Naive thymus-derived CD4-positive, alpha-beta T cell (primary cell): ENCODE measurements at regions not wholly inside any gene's neighbourhood (a gene's known extent, or its start where the extent isn't known, plus 50 kb on each side); places are given as distances from the start of the nearest gene placed in this dataset.
"Not testable (repeated sequence)": the region's sequence is repeated elsewhere in the genome, so short reads cannot be mapped to it uniquely, and the experiment has no call there.

Experiments used
- ATAC-seq: fragments of 150-1000 bp; cut with Tn5 transposase; 2 replicates; pipeline ENCODE4 v1.10.0; 2021; ENCODE audit warnings: mild to moderate bottlenecking, moderate library complexity
- CTCF ChIA-PET: fragments of 350-600 bp; sonication (Branson Sonifier 250); formaldehyde crosslinking; loops from one replicate; lab custom pipeline; 2021; ENCODE audit warnings: antibody characterized with exemption; lab: Charles Lee
- POLR2A ChIA-PET: fragments of 350-600 bp; sonication (Branson Sonifier 250); formaldehyde crosslinking; loops from one replicate; lab custom pipeline; 2021; ENCODE audit warnings: antibody characterized with exemption, inconsistent platforms; lab: Charles Lee
- DNase-seq, 9 donors: peaks; one replicate each; pipeline versions ENCODE4 v3.0.0 to v3.0.0-alpha.2; 2020 to 2022; ENCODE audit warnings: mixed read lengths in 1 of 9
- H3K27ac ChIP-seq: one replicate; pipeline ENCODE4 v1.7.0; 2013; ENCODE audit warnings: mild to moderate bottlenecking, low read depth, low read length, moderate library complexity
- H3K27me3 ChIP-seq, 2 donors: one replicate each; pipeline ENCODE4 v1.7.0; 2013; ENCODE audit warnings: low read length in 2 of 2, mild to moderate bottlenecking in 2 of 2, moderate library complexity in 2 of 2; ENCODE audit not compliant: control insufficient read depth in 2 of 2, insufficient read depth in 2 of 2
- H3K36me3 ChIP-seq, 3 experiments: 1 replicate in 2 of 3; 2 replicates in 1 of 3; pipeline ENCODE4 v1.7.0; 2013; ENCODE audit warnings: low read length in 3 of 3, mild to moderate bottlenecking in 3 of 3, moderate library complexity in 1 of 3; ENCODE audit not compliant: insufficient read depth in 3 of 3, control insufficient read depth in 2 of 3
- H3K4me1 ChIP-seq, 2 donors: one replicate each; pipeline ENCODE4 v1.7.0; 2013; ENCODE audit warnings: low read length in 2 of 2, mild to moderate bottlenecking in 2 of 2, moderate library complexity in 1 of 2; ENCODE audit not compliant: control insufficient read depth in 2 of 2, insufficient read depth in 2 of 2
- H3K4me3 ChIP-seq: 2 replicates; pipeline ENCODE4 v1.7.0; 2013; ENCODE audit warnings: mild to moderate bottlenecking, low read length
- H3K9me3 ChIP-seq, 3 experiments: 1 replicate in 2 of 3; 2 replicates in 1 of 3; pipeline ENCODE4 v1.7.0; 2013; ENCODE audit warnings: low read length in 3 of 3; ENCODE audit not compliant: control insufficient read depth in 2 of 3
- H3K27ac Mint-ChIP-seq, 9 donors: one replicate each; pipeline ENCODE4 v1.8.0; 2020 to 2022; ENCODE audit warnings: mixed read lengths in 9 of 9, mild to moderate bottlenecking in 8 of 9, moderate library complexity in 5 of 9, inconsistent platforms in 2 of 9
- H3K27me3 Mint-ChIP-seq, 5 donors: one replicate each; pipeline ENCODE4 v1.8.0; 2021 to 2022; ENCODE audit warnings: mixed read lengths in 5 of 5, mild to moderate bottlenecking in 1 of 5
- H3K36me3 Mint-ChIP-seq, 5 donors: one replicate each; pipeline ENCODE4 v1.8.0; 2020 to 2022; ENCODE audit warnings: mixed read lengths in 5 of 5, mild to moderate bottlenecking in 3 of 5, inconsistent platforms in 1 of 5
- H3K4me1 Mint-ChIP-seq, 7 donors: one replicate each; pipeline ENCODE4 v1.8.0; 2020 to 2022; ENCODE audit warnings: mixed read lengths in 7 of 7, mild to moderate bottlenecking in 3 of 7, inconsistent platforms in 1 of 7
- H3K4me3 Mint-ChIP-seq, 10 donors: one replicate each; pipeline ENCODE4 v1.8.0; 2020 to 2022; ENCODE audit warnings: mild to moderate bottlenecking in 10 of 10, mixed read lengths in 10 of 10, moderate library complexity in 6 of 10, inconsistent platforms in 2 of 10
- H3K9me3 Mint-ChIP-seq, 11 donors: one replicate each; pipeline ENCODE4 v1.8.0; 2020 to 2022; ENCODE audit warnings: mixed read lengths in 11 of 11, mild to moderate bottlenecking in 4 of 11, inconsistent platforms in 1 of 11, moderate library complexity in 1 of 11
- intact Hi-C, 2 donors: fragments of 100-400 bp; cut with micrococcal nuclease; formaldehyde crosslinking; loops; one replicate each; pipeline ENCODE4 v1.15.1; 2023

DNA sequence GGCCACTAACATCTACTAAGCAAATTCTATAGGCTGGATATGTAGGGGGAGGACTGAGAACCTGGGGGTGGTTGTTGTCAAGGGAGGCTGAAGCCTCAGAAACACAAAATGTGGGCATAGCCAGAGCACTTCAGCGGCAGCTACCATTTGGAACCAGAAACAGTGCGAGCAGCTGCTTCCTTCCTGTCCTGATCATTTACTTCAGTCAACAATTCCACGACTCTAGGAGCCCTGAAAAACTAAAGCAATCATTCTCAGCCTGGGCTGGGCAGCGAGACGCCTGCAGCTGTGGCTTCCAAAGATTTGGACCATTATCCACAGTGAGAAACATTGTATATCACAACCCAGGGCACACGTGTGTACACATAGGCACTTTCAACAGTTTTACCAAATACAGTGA is 93.9 kb upstream of the WSCD1 start:
- no peak for DNase-seq
- Mint-ChIP-seq H3K36me3 (peaks cover 0 to 3% (median 0%) of the 10 kb centered on the region in 5 donors), H3K4me1 (no peaks in the 10 kb centered on the region), H3K27me3 (peaks cover 0 to 31% (median 17%) of the 10 kb centered on the region in 5 donors), H3K27ac (no peak overlapping the region), H3K9me3 (peaks cover 0 to 16% (median 9%) of the 10 kb centered on the region in 11 donors), H3K4me3 (no peak overlapping the region)
- intact Hi-C loops = no loop called here
- H3K27me3 ChIP-seq = peaks cover 0 to 2% of the 10 kb centered on the region in 2 donors
- no peak overlapping the region for H3K27ac ChIP-seq
- H3K9me3 ChIP-seq = peaks cover 0 to 8% (median 0%) of the 10 kb centered on the region in 3 experiments
- no peak for ATAC-seq
- CTCF ChIA-PET = no interaction called here
- H3K4me1 ChIP-seq = no peaks in the 10 kb centered on the region
- no peak overlapping the region for H3K4me3 ChIP-seq
- POLR2A ChIA-PET = no interaction called here
- H3K36me3 ChIP-seq = no peaks in the 10 kb centered on the region

- H3K4me1 Mint-ChIP-seq = no peaks in the 10 kb centered on the region
- H3K4me3 Mint-ChIP-seq = no peak overlapping the region
- no peak for ATAC-seq
These were observed 91.7 kb upstream of the WSCD1 start for GRCh38 chr17:5978496-5978895.

DNA sequence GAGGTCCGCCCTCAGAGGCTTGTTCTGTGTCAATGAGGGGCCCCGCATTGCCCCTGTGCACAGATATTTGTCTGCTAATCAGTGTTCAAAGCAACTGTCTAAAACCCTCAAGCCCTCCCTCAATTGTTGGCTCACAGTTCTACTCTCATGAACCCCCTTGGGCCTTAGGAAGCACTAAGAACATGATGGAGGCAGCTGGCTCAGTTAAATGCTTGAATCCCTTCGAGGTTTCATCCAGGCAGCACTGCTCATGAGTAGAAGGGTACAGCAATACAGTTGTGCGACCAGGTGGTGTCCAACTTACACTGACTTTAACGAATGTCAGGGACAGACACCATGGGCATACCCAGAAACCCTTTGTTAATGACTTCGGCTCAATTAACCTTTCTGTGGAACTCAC is 89.2 kb upstream of the WSCD1 start:
- ATAC-seq (no peak), DNase-seq (no peak)
- Histone ChIP-seq H3K36me3 (no peaks in the 10 kb centered on the region), H3K4me1 (no peaks in the 10 kb centered on the region), H3K4me3 (no peak overlapping the region), H3K27me3 (no peaks in the 10 kb centered on the region), H3K27ac (no peak overlapping the region), H3K9me3 (no peaks in the 10 kb centered on the region)
- H3K4me1 Mint-ChIP-seq = no peaks in the 10 kb centered on the region
- intact Hi-C loops = no loop called here
- no peak overlapping the region for H3K27ac Mint-ChIP-seq
- peaks cover 0 to 6% (median 0%) of the 10 kb centered on the region in 11 donors for H3K9me3 Mint-ChIP-seq
- H3K4me3 Mint-ChIP-seq = no peak overlapping the region
- peaks cover 0 to 39% (median 24%) of the 10 kb centered on the region in 5 donors for H3K27me3 Mint-ChIP-seq
- CTCF ChIA-PET = no interaction called here
- POLR2A ChIA-PET = no interaction called here
- H3K36me3 Mint-ChIP-seq = no peaks in the 10 kb centered on the region

More at GRCh38 chr17:5978496-5978895, 91.7 kb upstream of the WSCD1 start:
- no peak overlapping the region for H3K27ac Mint-ChIP-seq
- Histone ChIP-seq H3K9me3 (peaks cover 0 to 3% (median 0%) of the 10 kb centered on the region in 3 experiments), H3K4me3 (no peak overlapping the region), H3K27me3 (peaks cover 0 to 2% of the 10 kb centered on the region in 2 donors), H3K36me3 (no peaks in the 10 kb centered on the region), H3K4me1 (no peaks in the 10 kb centered on the region), H3K27ac (no peak overlapping the region)
- ChIA-PET POLR2A (no interaction called here), CTCF (no interaction called here)
- peaks cover 0 to 8% (median 3%) of the 10 kb centered on the region in 11 donors for H3K9me3 Mint-ChIP-seq
- DNase-seq = no peak
- H3K27me3 Mint-ChIP-seq = peaks cover 0 to 37% (median 24%) of the 10 kb centered on the region in 5 donors
- H3K36me3 Mint-ChIP-seq = no peaks in the 10 kb centered on the region
- intact Hi-C loops = no loop called here

DNA sequence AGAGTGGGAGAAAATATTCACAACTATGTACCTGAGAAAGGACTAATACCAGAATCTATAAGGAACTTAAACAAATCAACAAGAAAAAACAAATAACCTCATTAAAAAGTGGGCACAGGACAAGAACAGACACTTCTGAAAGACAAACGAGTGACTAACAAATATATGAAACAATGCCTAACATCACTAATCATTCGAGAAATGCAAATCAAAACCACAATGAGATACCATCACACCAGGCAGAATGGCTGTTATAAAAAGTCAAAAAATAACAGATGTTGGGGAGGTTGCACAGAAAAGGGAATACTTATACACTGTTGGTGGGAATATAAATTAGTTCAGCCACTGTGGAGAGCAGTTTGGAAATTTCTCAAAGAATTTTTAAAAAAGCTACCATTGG is 83.5 kb upstream of the WSCD1 start:
- H3K9me3 ChIP-seq = no peaks in the 10 kb centered on the region
- intact Hi-C loops = no loop called here
- H3K4me1 ChIP-seq = no peaks in the 10 kb centered on the region
- POLR2A ChIA-PET = no interaction called here
- H3K27me3 ChIP-seq = no peaks in the 10 kb centered on the region
- ATAC-seq = no peak
- H3K27ac Mint-ChIP-seq = no peak overlapping the region
- H3K27ac ChIP-seq = no peak overlapping the region
- CTCF ChIA-PET = no interaction called here
- H3K36me3 ChIP-seq = no peaks in the 10 kb centered on the region
- peaks cover 2 to 27% (median 15%) of the 10 kb centered on the region in 5 donors for H3K27me3 Mint-ChIP-seq
- H3K4me1 Mint-ChIP-seq = peaks cover 0 to 2% (median 0%) of the 10 kb centered on the region in 7 donors
- DNase-seq = no peak
- H3K36me3 Mint-ChIP-seq = no peaks in the 10 kb centered on the region
- no peak overlapping the region for H3K4me3 ChIP-seq
- peaks cover 0 to 4% (median 0%) of the 10 kb centered on the region in 11 donors for H3K9me3 Mint-ChIP-seq
- no peak overlapping the region for H3K4me3 Mint-ChIP-seq

DNA sequence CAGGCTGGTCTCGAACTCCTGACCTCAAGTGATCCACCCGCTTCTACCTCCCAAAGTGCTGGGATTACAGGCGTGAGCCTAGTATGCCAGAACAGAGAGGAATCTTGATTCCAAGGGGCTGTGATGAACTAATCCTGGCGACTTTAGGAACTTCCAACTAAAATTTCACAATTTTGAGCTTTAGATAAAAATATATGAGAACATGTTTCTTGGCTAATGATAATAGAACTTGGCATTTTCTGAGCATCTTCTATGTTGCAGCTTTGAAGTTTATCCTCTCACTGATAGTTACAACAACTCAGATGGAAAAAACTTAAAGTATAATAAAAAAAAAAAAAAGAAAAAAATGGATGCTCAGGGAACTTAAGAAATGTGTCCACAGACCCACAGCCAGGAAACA is 69.8 kb upstream of the WSCD1 start:
- no peak for ATAC-seq
- Mint-ChIP-seq H3K27me3 (peaks cover 5 to 57% (median 34%) of the 10 kb centered on the region in 5 donors), H3K4me3 (no peak overlapping the region), H3K9me3 (peaks cover 0 to 2% (median 0%) of the 10 kb centered on the region in 11 donors), H3K4me1 (no peaks in the 10 kb centered on the region), H3K27ac (no peak overlapping the region), H3K36me3 (no peaks in the 10 kb centered on the region)
- no peak for DNase-seq
- ChIA-PET POLR2A (no interaction called here), CTCF (no interaction called here)
- H3K27ac ChIP-seq = no peak overlapping the region
- no peaks in the 10 kb centered on the region for H3K36me3 ChIP-seq
- H3K4me3 ChIP-seq = no peak overlapping the region
- H3K4me1 ChIP-seq = no peaks in the 10 kb centered on the region
- no peaks in the 10 kb centered on the region for H3K27me3 ChIP-seq
- intact Hi-C loops = no loop called here
- H3K9me3 ChIP-seq = no peaks in the 10 kb centered on the region

DNA sequence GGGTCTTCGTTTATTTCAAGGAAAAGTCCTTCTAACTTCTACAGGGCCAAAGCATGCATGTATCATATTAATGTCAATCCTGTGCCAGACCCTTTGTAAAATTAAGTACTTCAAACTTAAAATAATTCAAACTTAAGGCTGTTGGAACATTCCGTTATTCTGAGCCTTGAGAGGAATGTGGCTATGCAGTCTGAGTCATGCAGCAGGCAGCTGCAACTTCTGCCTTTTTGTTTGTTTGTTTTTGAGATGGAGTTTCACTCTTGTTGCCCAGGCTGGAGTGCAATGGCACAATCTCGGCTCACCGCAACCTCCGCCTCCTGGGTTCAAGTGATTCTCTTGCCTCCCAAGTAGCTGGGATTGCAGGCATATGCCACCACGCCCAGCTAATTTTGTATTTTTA is 67.0 kb upstream of the WSCD1 start:
- ATAC-seq, H3K27ac ChIP-seq, H3K9me3 ChIP-seq, H3K27me3 ChIP-seq, H3K4me1 Mint-ChIP-seq, intact Hi-C loops, H3K4me1 ChIP-seq, H3K27ac Mint-ChIP-seq, H3K4me3 ChIP-seq, H3K9me3 Mint-ChIP-seq, POLR2A ChIA-PET, H3K36me3 ChIP-seq, CTCF ChIA-PET, H3K4me3 Mint-ChIP-seq, DNase-seq, H3K36me3 Mint-ChIP-seq: not testable (repeated sequence)
- peaks cover 6 to 46% (median 32%) of the 10 kb centered on the region in 5 donors for H3K27me3 Mint-ChIP-seq

- peaks cover 0 to 4% (median 0%) of the 10 kb centered on the region in 11 donors for H3K9me3 Mint-ChIP-seq
- H3K36me3 Mint-ChIP-seq = no peaks in the 10 kb centered on the region
- H3K27me3 Mint-ChIP-seq = peaks cover 4 to 40% (median 26%) of the 10 kb centered on the region in 5 donors
- ATAC-seq = no peak
- DNase-seq = no peak
- CTCF ChIA-PET = no interaction called here
- Histone ChIP-seq H3K9me3 (no peaks in the 10 kb centered on the region), H3K4me3 (no peak overlapping the region), H3K4me1 (no peaks in the 10 kb centered on the region), H3K27me3 (no peaks in the 10 kb centered on the region), H3K36me3 (no peaks in the 10 kb centered on the region), H3K27ac (no peak overlapping the region)
- intact Hi-C loops = no loop called here
- no peaks in the 10 kb centered on the region for H3K4me1 Mint-ChIP-seq
- POLR2A ChIA-PET = no interaction called here
- no peak overlapping the region for H3K27ac Mint-ChIP-seq
- H3K4me3 Mint-ChIP-seq = no peak overlapping the region
These were observed 64.2 kb upstream of the WSCD1 start for GRCh38 chr17:6005939-6006338.
